Adrenal gland (tissue), 9 donors: ENCODE measurements at regions not wholly inside any gene's neighbourhood (a gene's known extent, or its start where the extent isn't known, plus 50 kb on each side); places are given as distances from the start of the nearest gene placed in this dataset.

Experiments
- DNase-seq, 7 donors: peaks; one replicate each; pipeline ENCODE4 v3.0.0-alpha.2; 2019 to 2020
- H3K27ac ChIP-seq, 5 donors: fragments of 200-600 bp; sonication (generic) in 4 of 5; 1 replicate in 3 of 5; 2 replicates in 2 of 5; pipeline versions ENCODE4 v1.5.1 to v1.8.0; 2016 to 2020; ENCODE audit warnings: mild to moderate bottlenecking in 1 of 5
- H3K27me3 ChIP-seq: fragments of 200-600 bp; 2 replicates; pipeline ENCODE4 v1.8.0; 2021
- H3K36me3 ChIP-seq, 2 donors: fragments of 200-600 bp; replicated peaks in 1 of 2; 1 replicate in 1 of 2; 2 replicates in 1 of 2; pipeline versions ENCODE4 v1.5.1 to v1.8.0; 2018 to 2022
- H3K4me1 ChIP-seq, 2 donors: fragments of 200-600 bp; replicated peaks in 1 of 2; 1 replicate in 1 of 2; 2 replicates in 1 of 2; pipeline versions ENCODE4 v1.5.1 to v1.8.0; 2018 to 2021
- H3K4me3 ChIP-seq, 4 donors: fragments of 200-600 bp; sonication (generic) in 3 of 4; one replicate each; pipeline ENCODE4 v1.5.1; 2016 to 2018
- H3K9me3 ChIP-seq, 3 donors: fragments of 200-600 bp; sonication (generic) in 1 of 3; replicated peaks in 1 of 3; 1 replicate in 2 of 3; 2 replicates in 1 of 3; pipeline versions ENCODE4 v1.5.1 to v1.8.0; 2016 to 2021
- POLR2A ChIP-seq, 2 donors: fragments of 450-650 bp; IDR thresholded peaks; one replicate each; pipeline ENCODE4 v1.6.1; 2017; ENCODE audit warnings: antibody characterized with exemption in 2 of 2, mild to moderate bottlenecking in 2 of 2, moderate library complexity in 1 of 2
- WGBS, 4 donors: extraction: QIAGEN DNeasy Blood & Tissue Kit in 2 of 4; methylation state at CpG; one replicate each; pipeline versions ENCODE4 v1.1.5 to v1.1.7; 2013 to 2017; 5-methylcytosine and 5-hydroxymethylcytosine counted together
- intact Hi-C, 2 donors: fragments of 100-400 bp; cut with DNase I; formaldehyde crosslinking; loops; one replicate each; pipeline versions ENCODE4 v1.14.1 to v1.15.0; 2022 to 2023
- TF ChIP-seq, protein P1 (sequence below), 6 experiments: fragments of 450-650 bp in 4 of 6; fragments of 200-600 bp in 2 of 6; sonication (generic) in 1 of 6; IDR thresholded peaks; 1 replicate in 5 of 6; 2 replicates in 1 of 6; pipeline versions ENCODE4 v1.5.1 to v1.8.0; 2016 to 2021; ENCODE audit warnings: antibody characterized with exemption in 6 of 6, mild to moderate bottlenecking in 2 of 6, moderate library complexity in 1 of 6
- donor health status: healthy with polysubstance abuse.
- donor health status: Bipolar disorder and iron deficiency.
- donor health status: DM: yes; HTN: yes; CAD: no.
- donor health status: DM: no; HTN: no; CAD: no.
- donor health status: DM: no; HTN: no; CAD: no.

DNA sequence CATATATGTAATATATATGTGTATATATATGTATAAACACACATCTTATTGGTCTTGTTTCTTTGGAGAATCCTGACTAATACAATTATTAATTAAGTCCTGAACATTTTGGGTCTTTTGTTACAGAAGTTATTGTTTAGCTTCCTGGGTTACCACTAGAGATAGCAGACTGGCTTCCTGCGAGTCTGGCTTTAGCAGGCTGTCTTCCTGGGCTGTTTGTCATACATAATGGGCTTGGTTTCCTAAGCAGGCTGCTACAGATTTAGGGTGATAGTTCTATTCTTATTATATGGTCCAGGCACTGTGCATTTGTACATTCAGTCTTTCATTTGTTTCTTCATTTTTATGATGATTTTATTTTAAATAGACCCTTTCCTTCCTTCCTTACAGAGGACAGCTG lies 312.0 kb upstream of the TMTC4 start:
- intact Hi-C loops: no loop called here
- no peak for TF ChIP-seq POLR2A (IDR thresholded peaks at IDR 0.05)
- TF ChIP-seq, protein P1, sequence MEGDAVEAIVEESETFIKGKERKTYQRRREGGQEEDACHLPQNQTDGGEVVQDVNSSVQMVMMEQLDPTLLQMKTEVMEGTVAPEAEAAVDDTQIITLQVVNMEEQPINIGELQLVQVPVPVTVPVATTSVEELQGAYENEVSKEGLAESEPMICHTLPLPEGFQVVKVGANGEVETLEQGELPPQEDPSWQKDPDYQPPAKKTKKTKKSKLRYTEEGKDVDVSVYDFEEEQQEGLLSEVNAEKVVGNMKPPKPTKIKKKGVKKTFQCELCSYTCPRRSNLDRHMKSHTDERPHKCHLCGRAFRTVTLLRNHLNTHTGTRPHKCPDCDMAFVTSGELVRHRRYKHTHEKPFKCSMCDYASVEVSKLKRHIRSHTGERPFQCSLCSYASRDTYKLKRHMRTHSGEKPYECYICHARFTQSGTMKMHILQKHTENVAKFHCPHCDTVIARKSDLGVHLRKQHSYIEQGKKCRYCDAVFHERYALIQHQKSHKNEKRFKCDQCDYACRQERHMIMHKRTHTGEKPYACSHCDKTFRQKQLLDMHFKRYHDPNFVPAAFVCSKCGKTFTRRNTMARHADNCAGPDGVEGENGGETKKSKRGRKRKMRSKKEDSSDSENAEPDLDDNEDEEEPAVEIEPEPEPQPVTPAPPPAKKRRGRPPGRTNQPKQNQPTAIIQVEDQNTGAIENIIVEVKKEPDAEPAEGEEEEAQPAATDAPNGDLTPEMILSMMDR (IDR thresholded peaks at IDR 0.05): no peak
- no peak for DNase-seq
- 19 to 32% (median 29%) methylated on average over 1 of the region's 1 CpG for WGBS, 4 donors
- H3K36me3 ChIP-seq: no peaks in the 10 kb centered on the region
- no peaks in the 10 kb centered on the region for H3K9me3 ChIP-seq
- no peak overlapping the region for H3K4me3 ChIP-seq
- no peaks in the 10 kb centered on the region for H3K27me3 ChIP-seq
- no peak overlapping the region for H3K27ac ChIP-seq
- no peaks in the 10 kb centered on the region for H3K4me1 ChIP-seq

DNA sequence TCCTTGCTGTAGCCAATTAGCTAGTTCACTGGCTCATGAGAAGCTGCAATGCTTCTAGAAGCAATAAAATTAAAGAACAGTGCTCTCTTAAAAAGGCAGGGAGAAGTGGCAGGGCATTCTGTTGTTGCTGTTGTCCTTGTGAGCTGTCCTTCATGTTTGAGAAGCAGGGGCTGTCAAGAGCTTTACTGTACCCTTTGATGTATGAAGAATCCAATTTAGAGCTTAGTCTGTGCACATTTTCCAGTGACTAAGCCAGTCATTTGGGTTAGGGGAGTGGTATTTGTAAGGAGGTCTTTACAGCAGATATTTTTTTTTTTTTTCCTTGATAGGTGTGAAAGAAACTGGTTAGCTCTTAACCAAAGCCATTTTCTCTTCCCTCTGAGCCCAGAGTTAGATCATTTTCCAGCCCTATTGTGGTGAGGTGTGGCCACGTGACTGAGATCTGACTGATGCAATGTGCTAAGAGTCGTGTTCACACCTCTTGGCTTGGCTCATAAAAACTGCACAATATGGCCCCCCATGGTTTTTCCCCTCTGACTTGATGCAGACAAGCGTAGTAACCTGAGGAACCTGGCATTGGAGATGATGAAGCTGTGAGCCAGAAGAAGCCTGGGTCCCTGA lies 309.6 kb upstream of the TMTC4 start:
- 46 to 73% (median 50%) methylated on average over 3 of the region's 3 CpGs for WGBS, 4 donors
- no peak overlapping the region for H3K27ac ChIP-seq
- no peaks in the 10 kb centered on the region for H3K27me3 ChIP-seq
- no peaks in the 10 kb centered on the region for H3K36me3 ChIP-seq
- TF ChIP-seq, protein P1 (IDR thresholded peaks at IDR 0.05): no peak
- no peak for TF ChIP-seq POLR2A (IDR thresholded peaks at IDR 0.05)
- no peaks in the 10 kb centered on the region for H3K4me1 ChIP-seq
- intact Hi-C loops: no loop called here
- no peaks in the 10 kb centered on the region for H3K9me3 ChIP-seq
- no peak for DNase-seq
- no peak overlapping the region for H3K4me3 ChIP-seq

DNA sequence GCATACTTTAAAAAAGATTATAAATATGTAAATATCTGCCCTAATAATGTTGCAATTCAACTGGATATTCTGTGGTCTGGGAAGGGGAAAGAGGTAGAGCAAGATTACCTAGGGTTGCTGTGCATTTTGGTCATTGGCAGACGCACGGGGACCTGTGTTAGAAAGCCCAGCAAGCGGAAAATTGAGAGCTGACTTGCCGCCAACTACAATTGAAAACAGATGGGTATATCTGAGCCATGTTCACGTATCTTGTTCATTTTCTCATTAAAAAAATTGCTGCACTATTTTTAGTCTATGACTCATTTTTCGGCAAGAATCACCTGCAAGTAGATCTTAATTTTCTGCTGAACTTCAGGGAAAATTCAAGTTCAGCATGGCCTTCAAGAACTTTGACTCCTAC lies 308.5 kb upstream of the TMTC4 start:
- no peak overlapping the region for H3K4me3 ChIP-seq
- H3K9me3 ChIP-seq: no peaks in the 10 kb centered on the region
- 68 to 76% (median 72%) methylated on average over 6 of the region's 6 CpGs for WGBS, 4 donors
- intact Hi-C loops: no loop called here
- TF ChIP-seq POLR2A (IDR thresholded peaks at IDR 0.05): no peak
- TF ChIP-seq, protein P1 (IDR thresholded peaks at IDR 0.05): no peak
- H3K27me3 ChIP-seq: no peaks in the 10 kb centered on the region
- H3K36me3 ChIP-seq: no peaks in the 10 kb centered on the region
- no peak for DNase-seq
- no peaks in the 10 kb centered on the region for H3K4me1 ChIP-seq
- H3K27ac ChIP-seq: no peak overlapping the region

DNA sequence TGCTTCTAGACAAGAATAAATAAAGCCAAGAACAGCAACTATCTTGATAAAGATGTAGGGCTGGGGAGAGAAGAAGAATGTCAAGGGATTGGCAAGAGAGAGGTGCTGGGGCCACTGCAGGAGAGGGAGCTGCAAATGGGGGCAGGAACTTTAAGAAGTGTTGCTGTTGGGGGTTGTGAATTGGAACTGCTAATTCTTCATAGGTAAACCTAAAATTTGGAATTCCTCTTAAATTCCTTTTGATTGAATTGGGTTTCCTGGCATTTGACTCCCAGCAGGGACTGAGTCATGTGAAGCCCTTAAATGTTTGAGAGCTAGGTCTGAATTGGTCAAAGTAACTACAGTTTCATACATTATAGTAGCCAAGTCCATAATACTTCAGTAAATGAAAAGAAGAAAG lies 305.6 kb upstream of the TMTC4 start:
- no peak for DNase-seq
- H3K4me3 ChIP-seq: no peak overlapping the region
- H3K36me3 ChIP-seq: no peaks in the 10 kb centered on the region
- TF ChIP-seq POLR2A (IDR thresholded peaks at IDR 0.05): no peak
- TF ChIP-seq, protein P1 (IDR thresholded peaks at IDR 0.05): no peak
- H3K27me3 ChIP-seq: no peaks in the 10 kb centered on the region
- H3K27ac ChIP-seq: no peak overlapping the region
- intact Hi-C loops: no loop called here
- no peaks in the 10 kb centered on the region for H3K4me1 ChIP-seq
- H3K9me3 ChIP-seq: no peaks in the 10 kb centered on the region
